ENCODE measurements at regions not wholly inside any gene's neighbourhood (a gene's known extent, or its start where the extent isn't known, plus 50 kb on each side); places are given as distances from the start of the nearest gene placed in this dataset.

GRCh38 chr13:30058429-30058828 is 208.0 kb upstream of the UBL3 start:
- TF ChIP-seq TEAD4 (CRISPR knock-in tag; IDR thresholded peaks at IDR 0.05) (no peak), USF1 (CRISPR knock-in tag; IDR thresholded peaks at IDR 0.05) (no peak), JUN (CRISPR knock-in tag; IDR thresholded peaks at IDR 0.05) (no peak), ELF4 (CRISPR knock-in tag; IDR thresholded peaks at IDR 0.05; ENCODE audit: low read depth) (no peak), USF2 (CRISPR knock-in tag; IDR thresholded peaks at IDR 0.05) (no peak), NR2C2 (CRISPR knock-in tag; IDR thresholded peaks at IDR 0.05) (no peak), ZNF396 (CRISPR knock-in tag; IDR thresholded peaks at IDR 0.05; ENCODE audit: borderline replicate concordance) (no peak), ZNF232 (CRISPR knock-in tag; IDR thresholded peaks at IDR 0.05) (no peak), MXD4 (CRISPR knock-in tag; IDR thresholded peaks at IDR 0.05; ENCODE audit: borderline replicate concordance) (no peak), SP1 (CRISPR knock-in tag; conservative IDR thresholded peaks at IDR 0.05) (no peak), NFE2L1 (CRISPR knock-in tag; IDR thresholded peaks at IDR 0.05) (no peak), HMGXB4 (CRISPR knock-in tag; IDR thresholded peaks at IDR 0.05) (no peak)
- TF ChIP-seq, protein P1, sequence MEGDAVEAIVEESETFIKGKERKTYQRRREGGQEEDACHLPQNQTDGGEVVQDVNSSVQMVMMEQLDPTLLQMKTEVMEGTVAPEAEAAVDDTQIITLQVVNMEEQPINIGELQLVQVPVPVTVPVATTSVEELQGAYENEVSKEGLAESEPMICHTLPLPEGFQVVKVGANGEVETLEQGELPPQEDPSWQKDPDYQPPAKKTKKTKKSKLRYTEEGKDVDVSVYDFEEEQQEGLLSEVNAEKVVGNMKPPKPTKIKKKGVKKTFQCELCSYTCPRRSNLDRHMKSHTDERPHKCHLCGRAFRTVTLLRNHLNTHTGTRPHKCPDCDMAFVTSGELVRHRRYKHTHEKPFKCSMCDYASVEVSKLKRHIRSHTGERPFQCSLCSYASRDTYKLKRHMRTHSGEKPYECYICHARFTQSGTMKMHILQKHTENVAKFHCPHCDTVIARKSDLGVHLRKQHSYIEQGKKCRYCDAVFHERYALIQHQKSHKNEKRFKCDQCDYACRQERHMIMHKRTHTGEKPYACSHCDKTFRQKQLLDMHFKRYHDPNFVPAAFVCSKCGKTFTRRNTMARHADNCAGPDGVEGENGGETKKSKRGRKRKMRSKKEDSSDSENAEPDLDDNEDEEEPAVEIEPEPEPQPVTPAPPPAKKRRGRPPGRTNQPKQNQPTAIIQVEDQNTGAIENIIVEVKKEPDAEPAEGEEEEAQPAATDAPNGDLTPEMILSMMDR (IDR thresholded peaks at IDR 0.05), result no peak
